ENCODE measurements at regions not wholly inside any gene's neighbourhood (a gene's known extent, or its start where the extent isn't known, plus 50 kb on each side); places are given as distances from the start of the nearest gene placed in this dataset.

- TF ChIP-seq, protein P1, sequence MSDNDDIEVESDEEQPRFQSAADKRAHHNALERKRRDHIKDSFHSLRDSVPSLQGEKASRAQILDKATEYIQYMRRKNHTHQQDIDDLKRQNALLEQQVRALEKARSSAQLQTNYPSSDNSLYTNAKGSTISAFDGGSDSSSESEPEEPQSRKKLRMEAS (IDR thresholded peaks at IDR 0.05; ENCODE audit: low read depth, low read length) = no peak
- no peak for TF ChIP-seq POLR2A (IDR thresholded peaks at IDR 0.05; ENCODE audit: extremely low read depth, insufficient read length)
- TF ChIP-seq, protein P2, sequence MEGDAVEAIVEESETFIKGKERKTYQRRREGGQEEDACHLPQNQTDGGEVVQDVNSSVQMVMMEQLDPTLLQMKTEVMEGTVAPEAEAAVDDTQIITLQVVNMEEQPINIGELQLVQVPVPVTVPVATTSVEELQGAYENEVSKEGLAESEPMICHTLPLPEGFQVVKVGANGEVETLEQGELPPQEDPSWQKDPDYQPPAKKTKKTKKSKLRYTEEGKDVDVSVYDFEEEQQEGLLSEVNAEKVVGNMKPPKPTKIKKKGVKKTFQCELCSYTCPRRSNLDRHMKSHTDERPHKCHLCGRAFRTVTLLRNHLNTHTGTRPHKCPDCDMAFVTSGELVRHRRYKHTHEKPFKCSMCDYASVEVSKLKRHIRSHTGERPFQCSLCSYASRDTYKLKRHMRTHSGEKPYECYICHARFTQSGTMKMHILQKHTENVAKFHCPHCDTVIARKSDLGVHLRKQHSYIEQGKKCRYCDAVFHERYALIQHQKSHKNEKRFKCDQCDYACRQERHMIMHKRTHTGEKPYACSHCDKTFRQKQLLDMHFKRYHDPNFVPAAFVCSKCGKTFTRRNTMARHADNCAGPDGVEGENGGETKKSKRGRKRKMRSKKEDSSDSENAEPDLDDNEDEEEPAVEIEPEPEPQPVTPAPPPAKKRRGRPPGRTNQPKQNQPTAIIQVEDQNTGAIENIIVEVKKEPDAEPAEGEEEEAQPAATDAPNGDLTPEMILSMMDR (IDR thresholded peaks at IDR 0.05; ENCODE audit: low read depth, low read length) = no peak
Observed at GRCh38 chr12:67877727-67878126, 111.5 kb upstream of the IFNG-AS1 start.

Measured in NB4 (cell line).